Ascending aorta (tissue), 2 donors: ENCODE measurements at regions not wholly inside any gene's neighbourhood (a gene's known extent, or its start where the extent isn't known, plus 50 kb on each side); places are given as distances from the start of the nearest gene placed in this dataset.

Experiments used
- DNase-seq, 2 donors: peaks; one replicate each; pipeline ENCODE4 v3.0.0-alpha.2; 2019; ENCODE audit warnings: low spot score in 2 of 2
- H3K27ac ChIP-seq, 2 donors: fragments of 200-600 bp; sonication (generic); one replicate each; pipeline ENCODE4 v1.5.1; 2016 to 2017; ENCODE audit warnings: mild to moderate bottlenecking in 1 of 2
- H3K27me3 ChIP-seq: fragments of 200-600 bp; sonication (generic); one replicate; pipeline ENCODE4 v1.5.1; 2017
- H3K36me3 ChIP-seq, 2 donors: fragments of 200-600 bp; sonication (generic); one replicate each; pipeline ENCODE4 v1.5.1; 2016
- H3K4me1 ChIP-seq, 2 donors: fragments of 200-600 bp; sonication (generic); one replicate each; pipeline ENCODE4 v1.5.1; 2016 to 2017; ENCODE audit warnings: mild to moderate bottlenecking in 1 of 2
- H3K4me3 ChIP-seq, 2 donors: fragments of 200-600 bp; sonication (generic); one replicate each; pipeline ENCODE4 v1.5.1; 2016 to 2017; ENCODE audit warnings: mild to moderate bottlenecking in 1 of 2
- H3K9me3 ChIP-seq, 2 donors: fragments of 200-600 bp; sonication (generic); one replicate each; pipeline ENCODE4 v1.5.1; 2016
- CTCF ChIP-seq, 3 experiments: fragments of 200-600 bp in 2 of 3; fragments of 450-650 bp in 1 of 3; sonication (generic) in 2 of 3; IDR thresholded peaks; one replicate each; pipeline ENCODE4 v1.5.1; 2016 to 2019; ENCODE audit warnings: antibody characterized with exemption in 3 of 3, mild to moderate bottlenecking in 1 of 3, moderate library complexity in 1 of 3
- intact Hi-C: fragments of 100-400 bp; cut with DNase I; formaldehyde crosslinking; loops from one replicate; pipeline ENCODE4 v1.15.1; 2023

DNA sequence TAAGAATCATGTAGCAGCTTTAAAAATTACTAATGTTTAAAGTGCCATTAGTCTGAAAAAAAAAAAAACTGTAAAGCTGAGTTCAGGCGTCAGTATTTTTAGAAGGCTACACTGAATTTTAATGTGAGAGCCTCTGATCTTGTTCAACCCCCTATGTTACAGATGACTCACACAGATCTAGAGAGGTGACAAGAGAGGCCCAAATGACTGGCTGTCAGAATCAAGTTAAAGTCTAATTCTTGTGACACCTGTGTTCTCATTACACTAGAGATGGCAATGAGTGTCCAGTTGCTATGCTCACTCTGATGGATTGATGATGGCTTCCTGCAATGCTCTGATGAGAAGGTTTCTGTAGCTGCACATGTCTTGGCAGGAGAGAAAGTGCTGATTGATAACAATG is 203.5 kb upstream of the OBI1 start:
- Histone ChIP-seq H3K4me3 (no peak overlapping the region), H3K4me1 (no peaks in the 10 kb centered on the region), H3K9me3 (no peaks in the 10 kb centered on the region), H3K27ac (no peak overlapping the region), H3K27me3 (no peaks in the 10 kb centered on the region), H3K36me3 (no peaks in the 10 kb centered on the region)
- TF ChIP-seq CTCF (IDR thresholded peaks at IDR 0.05) = no peak
- intact Hi-C loops = no loop called here
- no peak for DNase-seq

DNA sequence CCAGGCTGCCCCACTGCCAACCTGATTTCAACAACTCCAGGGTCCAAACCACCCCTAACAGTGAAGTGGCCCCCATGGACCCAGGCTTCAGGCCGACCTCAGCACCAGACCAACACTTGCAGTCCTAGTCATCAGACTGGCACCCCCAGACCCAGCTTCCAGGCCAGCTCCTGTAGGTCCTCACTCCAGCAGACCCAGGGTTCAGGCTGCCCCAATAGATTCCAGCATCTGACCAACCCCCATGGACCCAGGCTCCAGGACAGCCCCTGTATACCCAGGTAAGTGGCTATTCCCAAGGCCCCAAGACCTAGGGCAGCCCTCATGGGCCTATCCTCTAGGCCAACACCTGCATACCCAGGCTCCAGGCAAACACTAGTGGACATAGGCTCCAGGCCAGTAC is 193.8 kb upstream of the OBI1 start:
- intact Hi-C loops = no loop called here
- Histone ChIP-seq H3K4me1 (no peaks in the 10 kb centered on the region), H3K27ac (no peak overlapping the region), H3K4me3 (no peak overlapping the region), H3K36me3 (no peaks in the 10 kb centered on the region), H3K27me3 (no peaks in the 10 kb centered on the region), H3K9me3 (peaks cover 0 to 6% of the 10 kb centered on the region in 2 donors)
- no peak for TF ChIP-seq CTCF (IDR thresholded peaks at IDR 0.05)
- no peak for DNase-seq

- H3K4me1 ChIP-seq = no peaks in the 10 kb centered on the region
- DNase-seq = no peak
- no peak overlapping the region for H3K27ac ChIP-seq
- intact Hi-C loops = no loop called here
- H3K27me3 ChIP-seq = no peaks in the 10 kb centered on the region
- no peaks in the 10 kb centered on the region for H3K9me3 ChIP-seq
- H3K4me3 ChIP-seq = no peak overlapping the region
- no peak for TF ChIP-seq CTCF (IDR thresholded peaks at IDR 0.05)
- no peaks in the 10 kb centered on the region for H3K36me3 ChIP-seq
These were observed 186.9 kb upstream of the OBI1 start for GRCh38 chr13:78845656-78846365.

- no peaks in the 10 kb centered on the region for H3K27me3 ChIP-seq
- no peak for TF ChIP-seq CTCF (IDR thresholded peaks at IDR 0.05)
- intact Hi-C loops = no loop called here
- no peak overlapping the region for H3K27ac ChIP-seq
- no peak overlapping the region for H3K4me3 ChIP-seq
- DNase-seq = no peak
- H3K9me3 ChIP-seq = no peaks in the 10 kb centered on the region
- H3K4me1 ChIP-seq = no peaks in the 10 kb centered on the region
- H3K36me3 ChIP-seq = no peaks in the 10 kb centered on the region
These were observed 185.2 kb upstream of the OBI1 start for GRCh38 chr13:78844106-78844505.

GRCh38 chr13:78841358-78841963 is 182.5 kb upstream of the OBI1 start:
- intact Hi-C loops = no loop called here

More at GRCh38 chr13:78841358-78841963, 182.5 kb upstream of the OBI1 start:
- Histone ChIP-seq H3K36me3 (no peaks in the 10 kb centered on the region), H3K4me3 (no peak overlapping the region), H3K27me3 (no peaks in the 10 kb centered on the region), H3K4me1 (no peaks in the 10 kb centered on the region), H3K9me3 (no peaks in the 10 kb centered on the region), H3K27ac (no peak overlapping the region)
- TF ChIP-seq CTCF (IDR thresholded peaks at IDR 0.05) = no peak
- no peak for DNase-seq
